Heart left ventricle (tissue), 16 donors: ENCODE measurements at regions not wholly inside any gene's neighbourhood (a gene's known extent, or its start where the extent isn't known, plus 50 kb on each side); places are given as distances from the start of the nearest gene placed in this dataset.
"Not testable (repeated sequence)": the region's sequence is repeated elsewhere in the genome, so short reads cannot be mapped to it uniquely, and the experiment has no call there.

Experiments used
- ATAC-seq, 4 donors: fragments of 200-7000 bp; cut with Tn5 transposase; one replicate each; pipeline ENCODE4 v1.9.1; 2020 to 2022; ENCODE audit warnings: moderate library complexity in 4 of 4, mild to moderate bottlenecking in 3 of 4, moderate number of reproducible peaks in 1 of 4
- DNase-seq, 5 donors: peaks; one replicate each; pipeline ENCODE4 v3.0.0-alpha.2; 2020
- H3K27ac ChIP-seq, 12 donors: fragments of 200-600 bp; sonication (generic) in 4 of 12; one replicate each; pipeline versions ENCODE4 v1.5.0 to v1.8.0; 2016 to 2022; ENCODE audit warnings: mild to moderate bottlenecking in 2 of 12
- H3K27me3 ChIP-seq, 9 donors: fragments of 200-600 bp; sonication (generic) in 2 of 9; one replicate each; pipeline versions ENCODE4 v1.5.1 to v1.8.0; 2016 to 2022; ENCODE audit warnings: mild to moderate bottlenecking in 3 of 9
- H3K36me3 ChIP-seq, 9 donors: fragments of 200-600 bp; sonication (generic) in 2 of 9; one replicate each; pipeline versions ENCODE4 v1.5.0 to v1.8.0; 2018 to 2022; ENCODE audit warnings: mild to moderate bottlenecking in 2 of 9
- H3K4me1 ChIP-seq, 12 donors: fragments of 200-600 bp; sonication (generic) in 4 of 12; one replicate each; pipeline versions ENCODE4 v1.5.0 to v1.8.0; 2016 to 2022; ENCODE audit warnings: mild to moderate bottlenecking in 3 of 12
- H3K4me3 ChIP-seq, 12 donors: fragments of 200-600 bp; sonication (generic) in 4 of 12; one replicate each; pipeline versions ENCODE4 v1.5.0 to v1.8.0; 2017 to 2022; ENCODE audit warnings: mild to moderate bottlenecking in 9 of 12, moderate library complexity in 4 of 12
- H3K9me3 ChIP-seq, 12 donors: fragments of 200-600 bp; sonication (generic) in 4 of 12; one replicate each; pipeline versions ENCODE4 v1.5.0 to v1.8.0; 2016 to 2022; ENCODE audit warnings: mild to moderate bottlenecking in 1 of 12
- CTCF ChIP-seq, 12 donors: fragments of 200-600 bp; sonication (generic) in 4 of 12; IDR thresholded peaks; one replicate each; pipeline versions ENCODE4 v1.5.0 to v1.8.0; 2018 to 2022; ENCODE audit warnings: antibody characterized with exemption in 12 of 12, mild to moderate bottlenecking in 5 of 12
- POLR2A ChIP-seq, 2 donors: fragments of 450-650 bp; IDR thresholded peaks; one replicate each; pipeline ENCODE4 v1.6.1; 2017; ENCODE audit warnings: antibody characterized with exemption in 2 of 2, mild to moderate bottlenecking in 2 of 2, moderate library complexity in 2 of 2
- WGBS, 4 donors: extraction: QIAGEN DNeasy Blood & Tissue Kit in 2 of 4; methylation state at CpG; one replicate each; pipeline versions ENCODE4 v1.1.5 to v1.1.7; 2013 to 2018; 5-methylcytosine and 5-hydroxymethylcytosine counted together
- intact Hi-C, 10 donors: fragments of 100-400 bp; cut with DNase I; formaldehyde crosslinking; loops; one replicate each; pipeline versions ENCODE4 v1.11.1 to v1.14.2; 2022
- donor health status: ischemic (EF 13 %, LVEDD 7.1; RV severe dilation, severe dysfunction).
- donor health status: healthy with polysubstance abuse.
- donor health status: DM: no; HTN: yes; CAD: no.
- donor health status: DM: no; HTN: no; CAD: no.
- donor health status: ischemic (EF 25% LVEDD 6.9; RV normal size, moderate dysfunction).
- donor health status: ischemic (EF 25% LVEDD 5.7; RV mildly dilated, moderate dysfunction).
- donor health status: healthy.
- donor health status: DM: yes; HTN: yes; CAD: no.
- donor health status: ischemic (EF 35%, LVEDD 5.7; RV mildly dilated, moderate dysfunction).
- donor health status: nonischemic (EF 11% LVEDD 7.7; RV severe dilation, severe dysfunction).
- donor health status: DM: yes; HTN: yes; CAD: no.
- donor health status: PGD.
- donor health status: ischemic (EF 29% LVEDD 5.4; RV normal size, mild dysfunction).
- donor health status: nonischemic (EF 23%, LVEDD 6.1; RV moderate dilation, normal function).

GRCh38 chr11:36741515-36741914 is 143.5 kb upstream of the RAG2 start:
- peaks cover 0 to 3% (median 0%) of the 10 kb centered on the region in 12 donors for H3K4me1 ChIP-seq
- H3K27ac ChIP-seq: no peak overlapping the region
- no peak overlapping the region for H3K4me3 ChIP-seq
- ATAC-seq (no peak), DNase-seq (no peak)
- intact Hi-C loops: loop anchor here in 2 of 10 donors (10.0 kb wide), 1 partner anchor 177 kb away; the partner anchor contains the start of gene RAG1 (in 2 of the 2)
- peaks cover 0 to 16% (median 0%) of the 10 kb centered on the region in 9 donors for H3K27me3 ChIP-seq
- H3K9me3 ChIP-seq: peaks cover 0 to 5% (median 0%) of the 10 kb centered on the region in 12 donors
- H3K36me3 ChIP-seq: no peaks in the 10 kb centered on the region
- TF ChIP-seq POLR2A (IDR thresholded peaks at IDR 0.05) (no peak), CTCF (IDR thresholded peaks at IDR 0.05) (no peak)

GRCh38 chr11:36738292-36738861 is 140.3 kb upstream of the RAG2 start:
- Histone ChIP-seq H3K4me1 (no peaks in the 10 kb centered on the region), H3K36me3 (no peaks in the 10 kb centered on the region), H3K4me3 (no peak overlapping the region), H3K27me3 (peaks cover 0 to 16% (median 0%) of the 10 kb centered on the region in 9 donors), H3K27ac (no peak overlapping the region), H3K9me3 (peaks cover 0 to 16% (median 0%) of the 10 kb centered on the region in 12 donors)
- ATAC-seq (no peak), DNase-seq (no peak)
- intact Hi-C loops: no loop called here
- WGBS, 4 donors: 32 to 44% (median 35%) methylated on average over 3 of the region's 3 CpGs
- TF ChIP-seq POLR2A (IDR thresholded peaks at IDR 0.05) (no peak), CTCF (IDR thresholded peaks at IDR 0.05) (no peak)

GRCh38 chr11:36736103-36736502 is 138.1 kb upstream of the RAG2 start:
- intact Hi-C loops: no loop called here
- no peaks in the 10 kb centered on the region for H3K4me1 ChIP-seq
- 81 to 94% (median 91%) methylated on average over 3 of the region's 3 CpGs for WGBS, 4 donors
- no peak for ATAC-seq
- peaks cover 0 to 16% (median 0%) of the 10 kb centered on the region in 12 donors for H3K9me3 ChIP-seq
- TF ChIP-seq CTCF (IDR thresholded peaks at IDR 0.05): no peak
- TF ChIP-seq POLR2A (IDR thresholded peaks at IDR 0.05): no peak
- no peaks in the 10 kb centered on the region for H3K36me3 ChIP-seq
- no peak for DNase-seq
- no peak overlapping the region for H3K4me3 ChIP-seq
- peaks cover 0 to 10% (median 0%) of the 10 kb centered on the region in 9 donors for H3K27me3 ChIP-seq
- no peak overlapping the region for H3K27ac ChIP-seq

GRCh38 chr11:36733721-36734120 is 135.7 kb upstream of the RAG2 start:
- peaks cover 0 to 16% (median 0%) of the 10 kb centered on the region in 12 donors for H3K9me3 ChIP-seq
- H3K4me1 ChIP-seq, DNase-seq, H3K27ac ChIP-seq, H3K4me3 ChIP-seq, H3K36me3 ChIP-seq, H3K27me3 ChIP-seq, intact Hi-C loops, ATAC-seq: not testable (repeated sequence)
- 89 to 97% (median 93%) methylated on average over 10 of the region's 10 CpGs for WGBS, 4 donors

GRCh38 chr11:36730761-36731160 is 132.7 kb upstream of the RAG2 start:
- ATAC-seq: no peak
- Histone ChIP-seq H3K4me1 (no peaks in the 10 kb centered on the region), H3K27ac (no peak overlapping the region), H3K9me3 (peaks cover 0 to 3% (median 0%) of the 10 kb centered on the region in 12 donors), H3K4me3 (no peak overlapping the region), H3K36me3 (no peaks in the 10 kb centered on the region), H3K27me3 (peaks cover 0 to 4% (median 0%) of the 10 kb centered on the region in 9 donors)
- no peak for DNase-seq
- intact Hi-C loops: no loop called here
- TF ChIP-seq CTCF (IDR thresholded peaks at IDR 0.05) (no peak), POLR2A (IDR thresholded peaks at IDR 0.05) (no peak)
- WGBS, 4 donors: 87 to 94% (median 90%) methylated on average over 2 of the region's 2 CpGs
